Calu3 (cell line): ENCODE measurements at regions not wholly inside any gene's neighbourhood (a gene's known extent, or its start where the extent isn't known, plus 50 kb on each side); places are given as distances from the start of the nearest gene placed in this dataset.

Source experiments
- BruUV-seq: library from RNA; stranded (reverse); fragments of 400-500 nt; replicated peaks from 2 replicates; lab custom pipeline; 2021; lab: Mats Ljungman, UMichigan
- CTCF ChIA-PET: fragments of 300-600 bp; sonication (Branson Sonifier 250); formaldehyde crosslinking; loops from one replicate; lab custom pipeline; 2022; ENCODE audit warnings: antibody characterized with exemption; lab: Charles Lee
- DNase-seq: peaks from one replicate; pipeline ENCODE4 v3.0.0; 2022
- H3K27ac Mint-ChIP-seq: one replicate; pipeline ENCODE4 v1.8.0; 2022; ENCODE audit warnings: mixed read lengths; ENCODE audit not compliant: unreplicated experiment
- H3K27me3 Mint-ChIP-seq: one replicate; pipeline ENCODE4 v1.8.0; 2022; ENCODE audit warnings: mixed read lengths; ENCODE audit not compliant: unreplicated experiment
- H3K36me3 Mint-ChIP-seq: one replicate; pipeline ENCODE4 v1.8.0; 2022; ENCODE audit warnings: mild to moderate bottlenecking, moderate library complexity, mixed read lengths; ENCODE audit not compliant: insufficient read depth, unreplicated experiment
- H3K4me1 Mint-ChIP-seq: one replicate; pipeline ENCODE4 v1.8.0; 2022; ENCODE audit warnings: mild to moderate bottlenecking, low read depth, mixed read lengths; ENCODE audit not compliant: unreplicated experiment
- H3K4me3 Mint-ChIP-seq: one replicate; pipeline ENCODE4 v1.8.0; 2022; ENCODE audit warnings: mild to moderate bottlenecking, low read depth, moderate library complexity, mixed read lengths; ENCODE audit not compliant: unreplicated experiment
- H3K9me3 Mint-ChIP-seq: one replicate; pipeline ENCODE4 v1.8.0; 2022; ENCODE audit warnings: low read depth, mixed read lengths; ENCODE audit not compliant: unreplicated experiment
- CTCF ChIP-seq: fragments of 200-600 bp; IDR thresholded peaks from one replicate; pipeline ENCODE4 v1.8.0; 2022; ENCODE audit warnings: antibody characterized with exemption; ENCODE audit not compliant: unreplicated experiment
- intact Hi-C: fragments of 100-400 bp; cut with micrococcal nuclease; formaldehyde crosslinking; loops from one replicate; pipeline ENCODE4 v1.10.0; 2022; ENCODE audit not compliant: unreplicated experiment

- Mint-ChIP-seq H3K27me3 (no peaks in the 10 kb centered on the region), H3K4me3 (no peak overlapping the region), H3K36me3 (no peaks in the 10 kb centered on the region), H3K27ac (no peak overlapping the region), H3K9me3 (no peaks in the 10 kb centered on the region), H3K4me1 (peaks cover 11% of the 10 kb centered on the region)
- no peak for DNase-seq
- BruUV-seq = no TSS peak
- intact Hi-C loops = no loop called here
- CTCF ChIA-PET = no interaction called here
- no peak for TF ChIP-seq CTCF
Measured at GRCh38 chr11:27231530-27231929, 131.5 kb downstream of the CCDC34 start.

- intact Hi-C loops = no loop called here
- no TSS peak for BruUV-seq
- H3K4me1 Mint-ChIP-seq = peaks cover 11% of the 10 kb centered on the region
- H3K9me3 Mint-ChIP-seq = no peaks in the 10 kb centered on the region
- no peak overlapping the region for H3K4me3 Mint-ChIP-seq
- TF ChIP-seq CTCF = no peak
- CTCF ChIA-PET = no interaction called here
- H3K27ac Mint-ChIP-seq = no peak overlapping the region
- H3K36me3 Mint-ChIP-seq = no peaks in the 10 kb centered on the region
- no peaks in the 10 kb centered on the region for H3K27me3 Mint-ChIP-seq
- no peak for DNase-seq
Measured at GRCh38 chr11:27230192-27230572, 132.8 kb downstream of the CCDC34 start.

GRCh38 chr11:27229511-27230191, 133.4 kb downstream of the CCDC34 start:
- H3K9me3 Mint-ChIP-seq = no peaks in the 10 kb centered on the region
- H3K27me3 Mint-ChIP-seq = no peaks in the 10 kb centered on the region
- BruUV-seq = no TSS peak
- intact Hi-C loops = no loop called here
- no peak for DNase-seq
- CTCF ChIA-PET = no interaction called here
- H3K4me1 Mint-ChIP-seq = peaks cover 11% of the 10 kb centered on the region
- no peak overlapping the region for H3K27ac Mint-ChIP-seq
- no peak overlapping the region for H3K4me3 Mint-ChIP-seq
- no peaks in the 10 kb centered on the region for H3K36me3 Mint-ChIP-seq
- TF ChIP-seq CTCF = no peak

- no peaks in the 10 kb centered on the region for H3K36me3 Mint-ChIP-seq
- TF ChIP-seq CTCF = no peak
- no peak overlapping the region for H3K4me3 Mint-ChIP-seq
- H3K9me3 Mint-ChIP-seq = no peaks in the 10 kb centered on the region
- DNase-seq = no peak
- CTCF ChIA-PET = no interaction called here
- no peaks in the 10 kb centered on the region for H3K27me3 Mint-ChIP-seq
- no peak overlapping the region for H3K27ac Mint-ChIP-seq
- peaks cover 5% of the 10 kb centered on the region for H3K4me1 Mint-ChIP-seq
- BruUV-seq = no TSS peak
- intact Hi-C loops = no loop called here
Measured at GRCh38 chr11:27228906-27229290, 134.1 kb downstream of the CCDC34 start.
